GM23338 (cell line): ENCODE measurements at regions not wholly inside any gene's neighbourhood (a gene's known extent, or its start where the extent isn't known, plus 50 kb on each side); places are given as distances from the start of the nearest gene placed in this dataset.
A peak's percentile ranks its signal among the peaks of the same experiment; 100 is the strongest.

Experiments used
- ATAC-seq: fragments of 200-7000 bp; cut with Tn5 transposase; 3 replicates; pipeline ENCODE4 v1.9.1; 2020
- DNase-seq: peaks from one replicate; pipeline ENCODE4 v3.0.0-alpha.2; 2015; ENCODE audit warnings: low spot score
- H2AFZ ChIP-seq: fragments of 200-600 bp; sonication (generic); 2 replicates; pipeline ENCODE4 v1.8.0; 2016; ENCODE audit warnings: antibody characterized with exemption, mild to moderate bottlenecking, moderate library complexity
- H3F3A ChIP-seq: fragments of 200-600 bp; sonication (generic); replicated peaks from 2 replicates; pipeline ENCODE4 v1.8.0; 2017; ENCODE audit warnings: antibody characterized with exemption, mixed run types, low read depth
- H3K27ac ChIP-seq: fragments of 200-600 bp; sonication (generic); 2 replicates; pipeline ENCODE4 v1.6.1; 2016; ENCODE audit warnings: low read depth
- H3K27me3 ChIP-seq: fragments of 200-600 bp; sonication (generic); 2 replicates; pipeline ENCODE4 v1.8.0; 2016; ENCODE audit warnings: mild to moderate bottlenecking, mixed run types, moderate library complexity; ENCODE audit not compliant: insufficient read depth
- H3K36me3 ChIP-seq: fragments of 200-600 bp; sonication (generic); 2 replicates; pipeline ENCODE4 v1.8.0; 2016; ENCODE audit warnings: mild to moderate bottlenecking; ENCODE audit not compliant: insufficient read depth
- H3K4me1 ChIP-seq: fragments of 200-600 bp; sonication (generic); 2 replicates; pipeline ENCODE4 v1.8.0; 2016; ENCODE audit warnings: mild to moderate bottlenecking, moderate library complexity; ENCODE audit not compliant: insufficient read depth
- H3K4me2 ChIP-seq: fragments of 200-600 bp; sonication (generic); 2 replicates; pipeline ENCODE4 v1.7.1; 2017; ENCODE audit warnings: mixed run types
- H3K4me3 ChIP-seq: fragments of 200-600 bp; sonication (generic); 2 replicates; pipeline ENCODE4 v1.6.1; 2016; ENCODE audit warnings: mixed run types
- H3K79me2 ChIP-seq: fragments of 200-600 bp; sonication (generic); replicated peaks from 2 replicates; pipeline ENCODE4 v1.8.0; 2017; ENCODE audit warnings: mild to moderate bottlenecking; ENCODE audit not compliant: insufficient read depth
- H3K9me2 ChIP-seq: fragments of 200-600 bp; sonication (generic); 2 replicates; pipeline ENCODE4 v1.8.0; 2017; ENCODE audit not compliant: insufficient read depth
- H4K20me1 ChIP-seq: fragments of 200-600 bp; sonication (generic); replicated peaks from 2 replicates; pipeline ENCODE4 v1.8.0; 2017; ENCODE audit warnings: mild to moderate bottlenecking; ENCODE audit not compliant: insufficient read depth
- H3K27ac Mint-ChIP-seq: 2 replicates; pipeline ENCODE4 v1.8.0; 2020; ENCODE audit warnings: inconsistent platforms, mild to moderate bottlenecking, moderate library complexity, mixed read lengths
- H3K27me3 Mint-ChIP-seq: 3 replicates; pipeline ENCODE4 v1.8.0; 2022; ENCODE audit warnings: low read depth, mild to moderate bottlenecking, moderate library complexity, mixed read lengths, inconsistent platforms; ENCODE audit not compliant: insufficient read depth, poor library complexity
- H3K36me3 Mint-ChIP-seq: 3 replicates; pipeline ENCODE4 v1.8.0; 2021; ENCODE audit warnings: low read depth, mild to moderate bottlenecking, inconsistent platforms, moderate library complexity, mixed read lengths
- H3K4me1 Mint-ChIP-seq: 3 replicates; pipeline ENCODE4 v1.8.0; 2020; ENCODE audit warnings: mild to moderate bottlenecking, inconsistent platforms, mixed read lengths
- H3K4me3 Mint-ChIP-seq: 3 replicates; pipeline ENCODE4 v1.8.0; 2021; ENCODE audit warnings: moderate library complexity, mild to moderate bottlenecking, inconsistent platforms, mixed read lengths
- H3K9me3 Mint-ChIP-seq: 3 replicates; pipeline ENCODE4 v1.8.0; 2020; ENCODE audit warnings: moderate library complexity, mild to moderate bottlenecking, inconsistent platforms, mixed read lengths
- CREB1 ChIP-seq: fragments of 250-450 bp; sonication (Bioruptor Pico); IDR thresholded peaks from 2 replicates; pipeline ENCODE4 v1.5.0; 2020; ENCODE audit warnings: low read depth, mild to moderate bottlenecking, moderate library complexity
- CTCF ChIP-seq, 2 experiments: fragments of 200-600 bp in 1 of 2; sonication (generic) in 1 of 2; conservative IDR thresholded peaks; 2 replicates each; pipeline versions ENCODE4 v1.5.1 to v1.6.1; 2016 to 2017; ENCODE audit warnings: antibody characterized with exemption in 2 of 2, low read depth in 2 of 2, mild to moderate bottlenecking in 2 of 2, moderate library complexity in 1 of 2
- EZH2 ChIP-seq: fragments of 200-600 bp; sonication (generic); IDR thresholded peaks from one replicate; pipeline ENCODE4 v1.8.0; 2017; ENCODE audit warnings: antibody characterized with exemption, mild to moderate bottlenecking, low read depth; ENCODE audit not compliant: unreplicated experiment
- EZH2phosphoT487 ChIP-seq: fragments of 200-600 bp; sonication (generic); IDR thresholded peaks from one replicate; pipeline ENCODE4 v1.8.1; 2018; ENCODE audit warnings: antibody characterized with exemption; ENCODE audit not compliant: unreplicated experiment
- JUNB ChIP-seq: IDR thresholded peaks from one replicate; pipeline ENCODE4 v1.6.1; 2016; ENCODE audit warnings: antibody characterized with exemption; ENCODE audit not compliant: unreplicated experiment
- NANOG ChIP-seq: IDR thresholded peaks from 2 replicates; pipeline ENCODE4 v1.6.1; 2016; ENCODE audit warnings: antibody characterized with exemption, borderline replicate concordance
- POLR2AphosphoS5 ChIP-seq: IDR thresholded peaks from 2 replicates; pipeline ENCODE4 v1.6.1; 2016; ENCODE audit warnings: antibody characterized with exemption, low read depth
- STAT1 ChIP-seq: IDR thresholded peaks from one replicate; pipeline ENCODE4 v1.6.1; 2016; ENCODE audit warnings: antibody characterized with exemption; ENCODE audit not compliant: unreplicated experiment
- ZNF114 ChIP-seq: fragments of 250-450 bp; sonication (Bioruptor Pico); IDR thresholded peaks from 2 replicates; pipeline ENCODE4 v1.5.0; 2020; ENCODE audit warnings: mild to moderate bottlenecking, moderate library complexity
- ZNF331 ChIP-seq: fragments of 250-450 bp; sonication (Bioruptor Pico); IDR thresholded peaks from 2 replicates; pipeline ENCODE4 v1.5.0; 2020; ENCODE audit warnings: low read depth, mild to moderate bottlenecking, moderate library complexity
- ZNF462 ChIP-seq: fragments of 250-450 bp; sonication (Bioruptor Pico); IDR thresholded peaks from 2 replicates; pipeline ENCODE4 v1.5.0; 2020; ENCODE audit warnings: mild to moderate bottlenecking, moderate library complexity

- Mint-ChIP-seq H3K4me1 (peaks cover 17% of the 10 kb centered on the region), H3K27me3 (peaks cover 4% of the 10 kb centered on the region), H3K36me3 (peaks cover 14% of the 10 kb centered on the region), H3K27ac (no peak overlapping the region), H3K9me3 (peaks cover 74% of the 10 kb centered on the region), H3K4me3 (no peak overlapping the region)
- H3K27me3 ChIP-seq: no peaks in the 10 kb centered on the region
- no peaks in the 10 kb centered on the region for H3K9me2 ChIP-seq
- no peak for TF ChIP-seq NANOG
- H3K79me2 ChIP-seq: no peaks in the 10 kb centered on the region
- no peaks in the 10 kb centered on the region for H4K20me1 ChIP-seq
- no peak for DNase-seq
- no peaks in the 10 kb centered on the region for H3F3A ChIP-seq
- no peaks in the 10 kb centered on the region for H3K36me3 ChIP-seq
- no peak for ATAC-seq
- no peak overlapping the region for H3K4me3 ChIP-seq
- H3K4me2 ChIP-seq: no peak overlapping the region
- H3K4me1 ChIP-seq: peaks cover 7% of the 10 kb centered on the region; the same call in 1 of the 2 replicates
- H3K27ac ChIP-seq: no peak overlapping the region
- H2AFZ ChIP-seq: no peak overlapping the region
These were observed 389.0 kb downstream of the SOX11 start for GRCh38 chr2:6080932-6081753.

- peaks cover 17% of the 10 kb centered on the region for H3K4me1 Mint-ChIP-seq
- H3K27ac ChIP-seq: no peak overlapping the region
- no peaks in the 10 kb centered on the region for H3F3A ChIP-seq
- no peak for TF ChIP-seq ZNF462
- TF ChIP-seq ZNF331 (CRISPR knock-in tag): no peak
- no peak for TF ChIP-seq EZH2phosphoT487
- TF ChIP-seq ZNF114 (CRISPR knock-in tag): no peak
- no peak for TF ChIP-seq EZH2
- TF ChIP-seq NANOG: no peak
- TF ChIP-seq JUNB: no peak
- TF ChIP-seq STAT1: no peak
- TF ChIP-seq POLR2AphosphoS5: no peak
- no peak for TF ChIP-seq CREB1 (CRISPR knock-in tag)
- TF ChIP-seq CTCF (conservative IDR thresholded peaks at IDR 0.05; ENCODE audit: low read depth in 2 of 2): no peak
These were observed 389.9 kb downstream of the SOX11 start for GRCh38 chr2:6081955-6082624.

More at GRCh38 chr2:6081955-6082624, 389.9 kb downstream of the SOX11 start:
- H3K9me2 ChIP-seq: no peaks in the 10 kb centered on the region
- no peaks in the 10 kb centered on the region for H3K27me3 ChIP-seq
- Mint-ChIP-seq H3K27me3 (peaks cover 4% of the 10 kb centered on the region), H3K9me3 (peaks cover 78% of the 10 kb centered on the region), H3K36me3 (peaks cover 23% of the 10 kb centered on the region), H3K4me3 (no peak overlapping the region), H3K27ac (no peak overlapping the region)
- H3K4me2 ChIP-seq: peak overlapping the region; percentile 20; the same call in 1 of the 2 replicates
- no peaks in the 10 kb centered on the region for H3K36me3 ChIP-seq
- no peaks in the 10 kb centered on the region for H4K20me1 ChIP-seq
- no peaks in the 10 kb centered on the region for H3K79me2 ChIP-seq
- ATAC-seq (no peak), DNase-seq (no peak)
- peaks cover 7% of the 10 kb centered on the region; the same call in 1 of the 2 replicates for H3K4me1 ChIP-seq
- H3K4me3 ChIP-seq: no peak overlapping the region
- no peak overlapping the region for H2AFZ ChIP-seq
